K562 (cell line): ENCODE measurements at regions not wholly inside any gene's neighbourhood (a gene's known extent, or its start where the extent isn't known, plus 50 kb on each side); places are given as distances from the start of the nearest gene placed in this dataset.

Source experiments
- CBX1 ChIP-seq: sonication (generic); IDR thresholded peaks from 2 replicates; pipeline ENCODE4 v1.6.1; 2016; ENCODE audit warnings: antibody characterized with exemption, low read depth, mild to moderate bottlenecking
- CBX3 ChIP-seq, 2 experiments: IDR thresholded peaks; 1 replicate in 1 of 2; 2 replicates in 1 of 2; pipeline ENCODE4 v1.6.1; 2012; ENCODE audit warnings: inconsistent platforms in 2 of 2, low read length in 2 of 2, borderline replicate concordance in 1 of 2, control low read depth in 1 of 2
- FOS ChIP-seq: IDR thresholded peaks from 3 replicates; pipeline ENCODE4 v1.6.1; 2011; ENCODE audit not compliant: insufficient read length; ENCODE audit errors: extremely low read depth
- FOXA1 ChIP-seq: fragments of 450-650 bp; IDR thresholded peaks from 2 replicates; pipeline ENCODE4 v1.6.1; 2016; ENCODE audit warnings: mild to moderate bottlenecking, borderline replicate concordance
- HDAC1 ChIP-seq, 2 experiments: fragments of 450-650 bp; IDR thresholded peaks; 2 replicates each; pipeline ENCODE4 v1.6.1; 2016 to 2017; ENCODE audit warnings: inconsistent platforms in 1 of 2, mild to moderate bottlenecking in 1 of 2, moderate library complexity in 1 of 2
- HDAC2 ChIP-seq: fragments of 450-650 bp; IDR thresholded peaks from 2 replicates; pipeline ENCODE4 v1.6.1; 2016; ENCODE audit warnings: mild to moderate bottlenecking
- HNRNPUL1 ChIP-seq: fragments of 200-400 bp; formaldehyde crosslinking; IDR thresholded peaks from 2 replicates; pipeline ENCODE4 v1.6.1; 2017; ENCODE audit warnings: low read length
- JUNB ChIP-seq: fragments of 450-650 bp; formaldehyde crosslinking; conservative IDR thresholded peaks from 2 replicates; pipeline ENCODE4 v1.4.0; 2020; ENCODE audit warnings: mild to moderate bottlenecking
- KAT8 ChIP-seq: fragments of 450-650 bp; IDR thresholded peaks from 2 replicates; pipeline ENCODE4 v1.6.1; 2016; ENCODE audit warnings: low read depth, mild to moderate bottlenecking
- RBBP5 ChIP-seq: fragments of 200-600 bp; sonication (generic); IDR thresholded peaks from 2 replicates; pipeline ENCODE4 v1.6.1; 2012; ENCODE audit warnings: borderline replicate concordance, mild to moderate bottlenecking, low read length, control low read depth, inconsistent platforms; ENCODE audit not compliant: insufficient read depth, poor library complexity, severe bottlenecking
- SMARCA5 ChIP-seq: fragments of 450-650 bp; IDR thresholded peaks from 2 replicates; pipeline ENCODE4 v1.6.1; 2016
- TCFL5 ChIP-seq: fragments of 250-450 bp; sonication (Bioruptor Pico); conservative IDR thresholded peaks from 2 replicates; pipeline ENCODE4 v1.6.1; 2021; ENCODE audit warnings: mild to moderate bottlenecking, moderate library complexity, matching md5 sums
- ZKSCAN8 ChIP-seq: fragments of 200-800 bp; sonication (Bioruptor generic); IDR thresholded peaks from 2 replicates; pipeline ENCODE4 v1.6.1; 2016; ENCODE audit warnings: missing genetic modification characterization, missing compliant biosample characterization
- ZNF408 ChIP-seq: fragments of 250-450 bp; sonication (Bioruptor Pico); IDR thresholded peaks from 2 replicates; pipeline ENCODE4 v1.4.0; 2020; ENCODE audit warnings: low read depth, mild to moderate bottlenecking, moderate library complexity
- ZNF780A ChIP-seq: fragments of 250-450 bp; sonication (Bioruptor Pico); IDR thresholded peaks from 2 replicates; pipeline ENCODE4 v1.5.0; 2021; ENCODE audit warnings: mild to moderate bottlenecking
- TF ChIP-seq, protein P1 (sequence below): sonication (generic); formaldehyde crosslinking; IDR thresholded peaks from 2 replicates; pipeline ENCODE4 v1.8.0; 2022; ENCODE audit warnings: mild to moderate bottlenecking, missing genetic modification reagents
- TF ChIP-seq, protein P2 (sequence below): fragments of 250-450 bp; sonication (Bioruptor Pico); IDR thresholded peaks from 2 replicates; pipeline ENCODE4 v1.6.1; 2021; ENCODE audit warnings: mild to moderate bottlenecking
- TF ChIP-seq, protein P3 (sequence below): fragments of 250-450 bp; sonication (Bioruptor Pico); IDR thresholded peaks from 2 replicates; pipeline ENCODE4 v1.8.0; 2022; ENCODE audit warnings: moderate library complexity, mild to moderate bottlenecking, inconsistent platforms
- TF ChIP-seq, protein P4 (sequence below): sonication (generic); formaldehyde crosslinking; IDR thresholded peaks from 2 replicates; pipeline ENCODE4 v1.8.0; 2022; ENCODE audit warnings: mild to moderate bottlenecking, missing genetic modification reagents, borderline replicate concordance
- TF ChIP-seq, protein P5 (sequence below): fragments of 450-650 bp; formaldehyde crosslinking; IDR thresholded peaks from 2 replicates; pipeline ENCODE4 v1.4.0; 2020; ENCODE audit warnings: mild to moderate bottlenecking, moderate library complexity
- TF ChIP-seq, protein P6 (sequence below), 2 experiments: fragments of 450-650 bp; IDR thresholded peaks; 2 replicates each; pipeline ENCODE4 v1.6.1; 2018; ENCODE audit warnings: mild to moderate bottlenecking in 2 of 2, low read depth in 1 of 2; ENCODE audit not compliant: partially characterized antibody in 2 of 2

DNA sequence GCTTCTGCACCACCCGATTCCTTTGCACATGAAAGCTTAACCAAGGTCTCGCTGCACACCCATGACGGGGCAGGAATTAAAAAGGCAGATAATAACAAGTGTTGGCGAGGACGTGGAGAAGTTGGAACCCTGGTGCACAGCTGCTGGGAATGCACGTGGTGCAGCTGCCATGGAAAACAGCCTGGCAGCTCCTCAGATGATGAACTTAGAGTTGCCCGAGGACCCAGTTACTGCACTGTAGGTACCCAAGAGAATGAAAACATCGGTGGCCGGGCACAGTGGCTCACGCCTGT lies 211.6 kb upstream of the CIBAR2 start (continued):
- TF ChIP-seq HDAC1 (IDR thresholded peaks at IDR 0.05) (no peak), ZNF780A (CRISPR knock-in tag) (no peak), CBX1 (0 out of 2 replicates have a peak, but pooled peaks have one; percentile 72), KAT8 (no peak), SMARCA5 (0 out of 2 replicates have a peak, but pooled peaks have one; percentile 30), ZKSCAN8 (no peak), CBX3 (IDR thresholded peaks at IDR 0.05; ENCODE audit: borderline replicate concordance in 1 of 2, low read length in 2 of 2) (0 out of 3 replicates have a peak, but pooled peaks of 1 of the 2 experiments have one; percentile 50), JUNB (CRISPR knock-in tag) (no peak), RBBP5 (no peak), HNRNPUL1 (no peak), ZNF408 (CRISPR knock-in tag) (no peak), HDAC2 (peak; percentile 63; the same call in 1 of the 2 replicates), FOS (no peak), FOXA1 (no peak), TCFL5 (CRISPR knock-in tag) (no peak)
- TF ChIP-seq, protein P1, sequence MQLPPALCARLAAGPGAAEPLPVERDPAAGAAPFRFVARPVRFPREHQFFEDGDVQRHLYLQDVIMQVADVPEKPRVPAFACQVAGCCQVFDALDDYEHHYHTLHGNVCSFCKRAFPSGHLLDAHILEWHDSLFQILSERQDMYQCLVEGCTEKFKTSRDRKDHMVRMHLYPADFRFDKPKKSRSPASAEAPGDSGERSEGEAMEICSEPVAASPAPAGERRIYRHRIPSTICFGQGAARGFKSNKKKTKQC = no peak
- TF ChIP-seq, protein P2, sequence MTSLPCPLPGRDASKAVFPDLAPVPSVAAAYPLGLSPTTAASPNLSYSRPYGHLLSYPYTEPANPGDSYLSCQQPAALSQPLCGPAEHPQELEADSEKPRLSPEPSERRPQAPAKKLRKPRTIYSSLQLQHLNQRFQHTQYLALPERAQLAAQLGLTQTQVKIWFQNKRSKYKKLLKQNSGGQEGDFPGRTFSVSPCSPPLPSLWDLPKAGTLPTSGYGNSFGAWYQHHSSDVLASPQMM = no peak
- TF ChIP-seq, protein P3, sequence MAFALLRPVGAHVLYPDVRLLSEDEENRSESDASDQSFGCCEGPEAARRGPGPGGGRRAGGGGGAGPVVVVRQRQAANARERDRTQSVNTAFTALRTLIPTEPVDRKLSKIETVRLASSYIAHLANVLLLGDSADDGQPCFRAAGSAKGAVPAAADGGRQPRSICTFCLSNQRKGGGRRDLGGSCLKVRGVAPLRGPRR (CRISPR knock-in tag) = no peak
- TF ChIP-seq, protein P4, sequence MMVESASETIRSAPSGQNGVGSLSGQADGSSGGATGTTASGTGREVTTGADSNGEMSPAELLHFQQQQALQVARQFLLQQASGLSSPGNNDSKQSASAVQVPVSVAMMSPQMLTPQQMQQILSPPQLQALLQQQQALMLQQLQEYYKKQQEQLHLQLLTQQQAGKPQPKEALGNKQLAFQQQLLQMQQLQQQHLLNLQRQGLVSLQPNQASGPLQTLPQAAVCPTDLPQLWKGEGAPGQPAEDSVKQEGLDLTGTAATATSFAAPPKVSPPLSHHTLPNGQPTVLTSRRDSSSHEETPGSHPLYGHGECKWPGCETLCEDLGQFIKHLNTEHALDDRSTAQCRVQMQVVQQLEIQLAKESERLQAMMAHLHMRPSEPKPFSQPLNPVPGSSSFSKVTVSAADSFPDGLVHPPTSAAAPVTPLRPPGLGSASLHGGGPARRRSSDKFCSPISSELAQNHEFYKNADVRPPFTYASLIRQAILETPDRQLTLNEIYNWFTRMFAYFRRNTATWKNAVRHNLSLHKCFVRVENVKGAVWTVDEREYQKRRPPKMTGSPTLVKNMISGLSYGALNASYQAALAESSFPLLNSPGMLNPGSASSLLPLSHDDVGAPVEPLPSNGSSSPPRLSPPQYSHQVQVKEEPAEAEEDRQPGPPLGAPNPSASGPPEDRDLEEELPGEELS (CRISPR knock-in tag) = no peak
- TF ChIP-seq, protein P5, sequence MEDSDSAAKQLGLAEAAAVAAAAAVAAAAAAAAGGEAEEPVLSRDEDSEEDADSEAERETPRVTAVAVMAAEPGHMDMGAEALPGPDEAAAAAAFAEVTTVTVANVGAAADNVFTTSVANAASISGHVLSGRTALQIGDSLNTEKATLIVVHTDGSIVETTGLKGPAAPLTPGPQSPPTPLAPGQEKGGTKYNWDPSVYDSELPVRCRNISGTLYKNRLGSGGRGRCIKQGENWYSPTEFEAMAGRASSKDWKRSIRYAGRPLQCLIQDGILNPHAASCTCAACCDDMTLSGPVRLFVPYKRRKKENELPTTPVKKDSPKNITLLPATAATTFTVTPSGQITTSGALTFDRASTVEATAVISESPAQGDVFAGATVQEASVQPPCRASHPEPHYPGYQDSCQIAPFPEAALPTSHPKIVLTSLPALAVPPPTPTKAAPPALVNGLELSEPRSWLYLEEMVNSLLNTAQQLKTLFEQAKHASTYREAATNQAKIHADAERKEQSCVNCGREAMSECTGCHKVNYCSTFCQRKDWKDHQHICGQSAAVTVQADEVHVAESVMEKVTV (CRISPR knock-in tag) = no peak
- TF ChIP-seq, protein P6, sequence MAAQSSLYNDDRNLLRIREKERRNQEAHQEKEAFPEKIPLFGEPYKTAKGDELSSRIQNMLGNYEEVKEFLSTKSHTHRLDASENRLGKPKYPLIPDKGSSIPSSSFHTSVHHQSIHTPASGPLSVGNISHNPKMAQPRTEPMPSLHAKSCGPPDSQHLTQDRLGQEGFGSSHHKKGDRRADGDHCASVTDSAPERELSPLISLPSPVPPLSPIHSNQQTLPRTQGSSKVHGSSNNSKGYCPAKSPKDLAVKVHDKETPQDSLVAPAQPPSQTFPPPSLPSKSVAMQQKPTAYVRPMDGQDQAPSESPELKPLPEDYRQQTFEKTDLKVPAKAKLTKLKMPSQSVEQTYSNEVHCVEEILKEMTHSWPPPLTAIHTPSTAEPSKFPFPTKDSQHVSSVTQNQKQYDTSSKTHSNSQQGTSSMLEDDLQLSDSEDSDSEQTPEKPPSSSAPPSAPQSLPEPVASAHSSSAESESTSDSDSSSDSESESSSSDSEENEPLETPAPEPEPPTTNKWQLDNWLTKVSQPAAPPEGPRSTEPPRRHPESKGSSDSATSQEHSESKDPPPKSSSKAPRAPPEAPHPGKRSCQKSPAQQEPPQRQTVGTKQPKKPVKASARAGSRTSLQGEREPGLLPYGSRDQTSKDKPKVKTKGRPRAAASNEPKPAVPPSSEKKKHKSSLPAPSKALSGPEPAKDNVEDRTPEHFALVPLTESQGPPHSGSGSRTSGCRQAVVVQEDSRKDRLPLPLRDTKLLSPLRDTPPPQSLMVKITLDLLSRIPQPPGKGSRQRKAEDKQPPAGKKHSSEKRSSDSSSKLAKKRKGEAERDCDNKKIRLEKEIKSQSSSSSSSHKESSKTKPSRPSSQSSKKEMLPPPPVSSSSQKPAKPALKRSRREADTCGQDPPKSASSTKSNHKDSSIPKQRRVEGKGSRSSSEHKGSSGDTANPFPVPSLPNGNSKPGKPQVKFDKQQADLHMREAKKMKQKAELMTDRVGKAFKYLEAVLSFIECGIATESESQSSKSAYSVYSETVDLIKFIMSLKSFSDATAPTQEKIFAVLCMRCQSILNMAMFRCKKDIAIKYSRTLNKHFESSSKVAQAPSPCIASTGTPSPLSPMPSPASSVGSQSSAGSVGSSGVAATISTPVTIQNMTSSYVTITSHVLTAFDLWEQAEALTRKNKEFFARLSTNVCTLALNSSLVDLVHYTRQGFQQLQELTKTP (IDR thresholded peaks at IDR 0.05; ENCODE audit: low read depth in 1 of 2, partially characterized antibody in 2 of 2) = no peak
